Keratinocyte (primary cell): ENCODE measurements at regions not wholly inside any gene's neighbourhood (a gene's known extent, or its start where the extent isn't known, plus 50 kb on each side); places are given as distances from the start of the nearest gene placed in this dataset.

Source experiments
- DNase-seq: peaks from one replicate; pipeline ENCODE4 v3.0.0-alpha.2; 2011; ENCODE audit warnings: low read depth, missing footprints, low spot score
- FAIRE-seq: peaks from 2 replicates; lab custom pipeline; 2011; peaks lifted over from hg19 to GRCh38; lab: Jason Lieb, UNC
- H2AFZ ChIP-seq: 2 replicates; pipeline ENCODE4 v1.6.0; 2012; ENCODE audit warnings: low read length, control low read depth, inconsistent platforms; ENCODE audit not compliant: control insufficient read depth
- H3K27ac ChIP-seq: 2 replicates; pipeline ENCODE4 v1.5.1; 2011; ENCODE audit warnings: low read length; ENCODE audit not compliant: control insufficient read depth, insufficient read depth
- H3K27me3 ChIP-seq: 3 replicates; pipeline ENCODE4 v1.6.0; 2011; ENCODE audit warnings: low read length; ENCODE audit not compliant: control insufficient read depth, insufficient read depth; ENCODE audit errors: extremely low read depth
- H3K36me3 ChIP-seq, 2 experiments: 2 replicates in 1 of 2; 3 replicates in 1 of 2; pipeline ENCODE4 v1.5.1; 2011; ENCODE audit warnings: low read length in 2 of 2, mild to moderate bottlenecking in 1 of 2; ENCODE audit not compliant: control insufficient read depth in 2 of 2, insufficient read depth in 2 of 2; ENCODE audit errors: extremely low read depth in 1 of 2
- H3K4me1 ChIP-seq: 3 replicates; pipeline ENCODE4 v1.5.1; 2011; ENCODE audit warnings: low read length; ENCODE audit not compliant: control insufficient read depth, insufficient read depth; ENCODE audit errors: extremely low read depth
- H3K4me2 ChIP-seq: 3 replicates; pipeline ENCODE4 v1.6.0; 2011; ENCODE audit warnings: low read depth, low read length; ENCODE audit not compliant: control insufficient read depth, insufficient read depth; ENCODE audit errors: extremely low read depth
- H3K4me3 ChIP-seq, 3 experiments: fragments of 200-600 bp in 1 of 3; sonication (generic) in 1 of 3; 2 replicates in 2 of 3; 3 replicates in 1 of 3; pipeline ENCODE4 v1.5.1; 2011 to 2016; ENCODE audit warnings: low read length in 3 of 3, mild to moderate bottlenecking in 3 of 3, control low read depth in 2 of 3, inconsistent platforms in 1 of 3, low read depth in 1 of 3, mixed read lengths in 1 of 3, mixed run types in 1 of 3, moderate library complexity in 1 of 3; ENCODE audit not compliant: control insufficient read depth in 2 of 3, insufficient read depth in 2 of 3; ENCODE audit errors: extremely low read depth in 1 of 3
- H3K79me2 ChIP-seq: 2 replicates; pipeline ENCODE4 v1.6.0; 2012; ENCODE audit warnings: low read length; ENCODE audit not compliant: control insufficient read depth, insufficient read depth
- H3K9ac ChIP-seq: 3 replicates; pipeline ENCODE4 v1.6.0; 2011; ENCODE audit warnings: low read length; ENCODE audit not compliant: control insufficient read depth, insufficient read depth; ENCODE audit errors: extremely low read depth
- H3K9me1 ChIP-seq: 3 replicates; pipeline ENCODE4 v1.6.0; 2011; ENCODE audit warnings: low read length; ENCODE audit not compliant: control insufficient read depth, insufficient read depth; ENCODE audit errors: extremely low read depth
- H3K9me3 ChIP-seq: 2 replicates; pipeline ENCODE4 v1.5.1; 2012; ENCODE audit warnings: low read depth, low read length; ENCODE audit not compliant: control insufficient read depth
- H4K20me1 ChIP-seq: 3 replicates; pipeline ENCODE4 v1.6.0; 2011; ENCODE audit warnings: low read length; ENCODE audit not compliant: control insufficient read depth, insufficient read depth; ENCODE audit errors: extremely low read depth
- EZH2 ChIP-seq: IDR thresholded peaks from one replicate; pipeline ENCODE4 v1.6.1; 2012; ENCODE audit warnings: inconsistent platforms, mild to moderate bottlenecking, low read length, moderate library complexity
- dilution Hi-C: fragments of 300-500 bp; cut with MboI; formaldehyde crosslinking; loops from one replicate; pipeline ENCODE4 v1.7.0; 2020; ENCODE audit warnings: low sequenced_read_pairs; ENCODE audit not compliant: extremely low pct_ligation_motif_present
- TF ChIP-seq, protein P1 (sequence below), 3 experiments: IDR thresholded peaks in 1 of 3; conservative IDR thresholded peaks in 1 of 3; optimal IDR thresholded peaks in 1 of 3; 2 replicates in 2 of 3; 3 replicates in 1 of 3; pipeline versions ENCODE3 to v1.5.1; 2011; ENCODE audit warnings: low read length in 3 of 3, mild to moderate bottlenecking in 3 of 3, moderate library complexity in 2 of 3, control low read depth in 1 of 3, inconsistent platforms in 1 of 3; ENCODE audit not compliant: insufficient read depth in 2 of 3; ENCODE audit errors: extremely low read depth in 1 of 3

DNA sequence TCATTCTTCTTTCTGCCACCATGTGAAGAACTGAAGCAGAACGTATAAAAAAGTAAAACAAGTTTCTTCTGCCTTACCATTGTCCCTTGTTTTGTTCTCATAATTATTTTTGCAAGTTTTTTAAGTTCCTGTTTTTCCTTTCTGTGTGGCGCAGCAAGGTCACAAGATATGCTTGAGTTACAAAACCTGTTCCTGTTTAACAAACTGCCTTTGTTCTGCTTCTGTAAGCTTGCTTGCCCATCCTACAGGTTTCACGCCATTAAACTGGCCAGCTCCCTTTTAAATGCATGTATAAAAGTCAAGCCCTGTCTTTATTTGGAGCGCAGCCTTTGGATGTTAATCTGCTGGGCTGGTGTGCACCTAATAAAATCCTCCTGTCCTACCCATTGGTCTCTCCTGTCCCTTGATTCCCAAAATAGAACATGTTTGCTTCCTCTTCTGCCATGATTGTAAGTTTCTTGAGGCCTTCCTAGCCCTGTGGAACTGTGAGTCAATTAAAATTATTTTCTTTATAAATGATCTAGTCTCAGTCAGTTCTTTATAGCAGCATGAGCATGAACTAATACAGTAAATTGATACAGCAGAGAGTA lies 1115.4 kb downstream of the SLITRK1 start:
- Histone ChIP-seq H3K9ac (no peak overlapping the region), H3K4me1 (no peaks in the 10 kb centered on the region), H3K79me2 (no peaks in the 10 kb centered on the region), H3K27me3 (no peaks in the 10 kb centered on the region), H3K4me2 (no peak overlapping the region), H3K9me1 (no peaks in the 10 kb centered on the region), H3K27ac (no peak overlapping the region), H3K4me3 (no peak overlapping the region), H2AFZ (no peak overlapping the region), H3K9me3 (no peaks in the 10 kb centered on the region), H4K20me1 (no peaks in the 10 kb centered on the region), H3K36me3 (no peaks in the 10 kb centered on the region)
- DNase-seq, result no peak
- TF ChIP-seq, protein P1, sequence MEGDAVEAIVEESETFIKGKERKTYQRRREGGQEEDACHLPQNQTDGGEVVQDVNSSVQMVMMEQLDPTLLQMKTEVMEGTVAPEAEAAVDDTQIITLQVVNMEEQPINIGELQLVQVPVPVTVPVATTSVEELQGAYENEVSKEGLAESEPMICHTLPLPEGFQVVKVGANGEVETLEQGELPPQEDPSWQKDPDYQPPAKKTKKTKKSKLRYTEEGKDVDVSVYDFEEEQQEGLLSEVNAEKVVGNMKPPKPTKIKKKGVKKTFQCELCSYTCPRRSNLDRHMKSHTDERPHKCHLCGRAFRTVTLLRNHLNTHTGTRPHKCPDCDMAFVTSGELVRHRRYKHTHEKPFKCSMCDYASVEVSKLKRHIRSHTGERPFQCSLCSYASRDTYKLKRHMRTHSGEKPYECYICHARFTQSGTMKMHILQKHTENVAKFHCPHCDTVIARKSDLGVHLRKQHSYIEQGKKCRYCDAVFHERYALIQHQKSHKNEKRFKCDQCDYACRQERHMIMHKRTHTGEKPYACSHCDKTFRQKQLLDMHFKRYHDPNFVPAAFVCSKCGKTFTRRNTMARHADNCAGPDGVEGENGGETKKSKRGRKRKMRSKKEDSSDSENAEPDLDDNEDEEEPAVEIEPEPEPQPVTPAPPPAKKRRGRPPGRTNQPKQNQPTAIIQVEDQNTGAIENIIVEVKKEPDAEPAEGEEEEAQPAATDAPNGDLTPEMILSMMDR (optimal IDR thresholded peaks at IDR 0.05 in 1 of 3, IDR thresholded peaks at IDR 0.05 in 1 of 3, conservative IDR thresholded peaks at IDR 0.05 in 1 of 3; ENCODE audit: extremely low read depth in 1 of 3, insufficient read depth in 2 of 3, low read length in 3 of 3), result no peak
- no peak for TF ChIP-seq EZH2
- dilution Hi-C loops, result no loop called here
- FAIRE-seq, result no peak

DNA sequence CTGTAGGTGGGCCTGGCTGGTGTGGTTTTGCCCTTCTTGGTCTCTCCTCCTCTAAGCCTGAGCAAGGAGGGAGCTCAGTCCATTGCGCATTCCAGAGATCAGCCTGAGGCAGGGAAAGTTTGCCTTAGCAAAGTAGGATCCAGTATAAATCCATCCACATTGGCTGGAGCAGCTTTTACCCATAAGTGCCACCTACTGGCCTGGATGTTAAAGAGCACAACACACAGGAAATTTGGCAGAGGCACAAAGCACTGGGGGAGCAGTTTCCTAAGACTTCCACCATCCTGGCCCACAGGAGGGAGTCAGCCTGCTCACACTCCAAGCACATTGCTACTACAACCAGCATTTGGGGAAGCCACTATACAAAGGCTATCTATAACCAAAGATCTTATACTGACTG lies 1124.2 kb downstream of the SLITRK1 start:
- no peak for DNase-seq
- Histone ChIP-seq H3K36me3 (no peaks in the 10 kb centered on the region), H3K9me3 (no peaks in the 10 kb centered on the region), H3K4me3 (no peak overlapping the region), H3K4me2 (no peak overlapping the region), H3K27ac (no peak overlapping the region), H3K27me3 (no peaks in the 10 kb centered on the region), H2AFZ (no peak overlapping the region), H3K9me1 (no peaks in the 10 kb centered on the region), H3K9ac (no peak overlapping the region), H4K20me1 (no peaks in the 10 kb centered on the region), H3K4me1 (no peaks in the 10 kb centered on the region), H3K79me2 (no peaks in the 10 kb centered on the region)
- dilution Hi-C loops, result no loop called here
- TF ChIP-seq, protein P1 (optimal IDR thresholded peaks at IDR 0.05 in 1 of 3, IDR thresholded peaks at IDR 0.05 in 1 of 3, conservative IDR thresholded peaks at IDR 0.05 in 1 of 3; ENCODE audit: extremely low read depth in 1 of 3, insufficient read depth in 2 of 3, low read length in 3 of 3), result peak; percentile 38 to 56 (median 48)
- no peak for TF ChIP-seq EZH2
- FAIRE-seq, result no peak
